ENCODE measurements at regions not wholly inside any gene's neighbourhood (a gene's known extent, or its start where the extent isn't known, plus 50 kb on each side); places are given as distances from the start of the nearest gene placed in this dataset.
"Not testable (repeated sequence)": the region's sequence is repeated elsewhere in the genome, so short reads cannot be mapped to it uniquely, and the experiment has no call there.

DNA sequence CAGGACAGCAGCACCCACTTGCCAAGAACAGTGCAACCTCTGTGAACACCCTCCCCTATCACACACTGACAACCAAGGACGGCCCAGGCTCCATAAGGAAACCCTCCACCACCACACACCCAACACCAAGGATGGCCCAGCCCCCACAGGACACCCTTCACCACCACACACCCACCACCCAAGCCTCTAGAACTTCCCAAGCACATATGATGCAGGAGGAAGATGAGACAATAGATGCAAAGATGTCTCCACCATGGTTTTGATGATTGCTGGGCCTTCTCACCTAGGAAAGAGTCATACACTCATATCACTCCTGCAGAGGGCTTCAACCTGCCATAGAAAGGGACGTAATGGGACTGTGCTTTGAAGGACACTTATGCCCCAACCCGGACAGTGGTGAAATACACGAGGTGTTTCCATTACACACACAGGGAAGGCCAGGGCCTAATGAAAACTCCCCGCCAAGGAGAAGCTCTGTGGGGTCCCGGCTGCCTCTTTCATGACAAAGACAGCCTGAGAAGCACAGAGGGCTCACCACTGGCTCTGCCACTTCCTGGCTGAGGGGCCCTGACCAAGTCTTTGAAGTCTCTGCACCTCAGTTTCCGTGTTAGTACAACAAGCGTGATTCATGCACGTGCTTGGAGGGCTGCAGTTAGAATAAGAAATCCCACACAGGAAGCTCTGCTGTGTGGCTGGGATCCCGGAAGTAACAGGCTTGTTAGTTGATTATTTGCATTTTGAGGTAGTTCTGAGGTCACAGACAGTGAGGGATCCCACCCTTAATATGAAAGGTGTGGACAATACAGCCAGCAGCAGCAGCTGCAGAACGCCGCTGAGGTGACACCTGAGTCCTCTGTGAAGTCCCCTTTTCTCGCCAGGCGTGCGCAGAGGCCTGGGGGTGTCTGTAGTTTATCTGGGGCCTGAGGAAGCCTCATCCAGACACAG is 61.9 kb upstream of the ATP12A start:
- DNase-seq: peak; percentile 79

DNA sequence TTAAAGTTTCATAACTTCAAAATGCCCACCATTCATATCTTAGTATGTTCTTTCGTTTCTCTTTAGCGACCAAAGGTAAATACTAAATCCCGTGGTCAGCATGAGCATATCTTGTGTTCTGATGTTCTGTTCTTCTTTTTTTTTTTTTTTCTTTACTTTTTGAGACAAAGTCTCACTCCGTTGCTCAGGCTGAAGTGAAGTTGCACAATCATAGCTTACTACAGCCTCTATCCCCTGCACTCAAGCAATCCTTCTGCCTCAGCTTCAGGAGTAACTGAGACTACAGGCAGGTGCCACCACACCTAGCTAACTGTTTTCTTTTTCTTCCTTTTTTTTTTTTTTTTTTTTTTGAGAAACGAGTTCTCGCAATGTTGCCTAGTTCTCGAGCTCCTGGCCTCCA is 60.9 kb upstream of the ATP12A start:
- no peak for DNase-seq

DNA sequence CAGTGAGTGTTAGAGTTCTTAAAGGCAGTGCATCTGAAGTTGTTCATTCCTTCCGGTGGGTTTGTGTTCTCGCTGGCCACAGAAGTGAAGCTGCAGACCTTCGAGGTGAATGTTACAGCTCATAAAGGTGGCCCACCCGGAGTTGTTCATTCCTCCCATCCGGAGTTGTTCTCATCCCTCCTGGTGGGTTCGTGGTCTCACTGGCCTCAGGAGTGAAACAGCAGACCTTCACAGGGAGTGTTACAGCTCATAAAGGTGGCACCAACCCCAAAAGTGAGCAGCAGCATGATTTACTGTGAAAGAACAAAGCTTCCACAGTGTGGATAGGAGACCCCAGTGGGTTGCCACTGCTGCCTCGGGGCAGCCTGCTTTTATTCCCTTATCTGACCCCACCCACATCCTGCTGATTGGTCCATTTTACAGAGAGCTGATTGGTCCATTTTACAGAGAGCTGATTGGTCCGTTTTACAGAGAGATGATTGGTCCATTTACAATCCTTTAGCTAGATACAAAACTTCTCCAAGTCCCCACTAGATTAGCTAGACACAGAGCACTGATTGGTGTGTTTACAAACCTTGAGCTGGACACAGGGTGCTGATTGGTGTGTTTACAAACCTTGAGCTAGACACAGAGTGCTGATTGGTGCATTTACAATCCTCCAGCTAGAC is 57.6 kb upstream of the ATP12A start:
- DNase-seq: not testable (repeated sequence)

DNA sequence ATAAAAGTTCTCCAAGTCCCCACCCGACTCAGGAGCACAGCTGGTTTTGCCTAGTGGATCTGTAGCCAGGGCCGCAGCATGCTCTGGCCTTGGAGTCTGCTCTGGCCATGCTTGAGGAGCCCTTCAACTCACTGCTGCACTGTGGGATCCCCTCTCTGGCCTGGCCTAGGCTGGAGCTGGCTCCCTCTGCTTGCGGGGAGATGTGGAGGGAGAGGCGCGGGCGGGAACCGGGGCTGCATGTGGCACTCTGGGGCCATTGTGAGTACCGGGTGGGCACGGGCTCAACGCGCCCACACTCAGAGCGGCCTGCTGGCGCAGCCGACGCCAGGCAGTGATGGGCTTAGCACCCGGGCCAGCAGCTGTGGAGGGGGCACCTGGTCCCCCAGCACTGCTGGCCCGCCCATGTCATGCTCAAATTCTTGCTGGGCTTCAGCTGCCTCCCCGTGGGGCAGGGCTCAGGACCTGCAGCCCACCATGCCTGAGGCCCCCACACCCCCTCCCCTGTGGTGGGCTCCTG is 57.0 kb upstream of the ATP12A start:
- no peak for DNase-seq

DNA sequence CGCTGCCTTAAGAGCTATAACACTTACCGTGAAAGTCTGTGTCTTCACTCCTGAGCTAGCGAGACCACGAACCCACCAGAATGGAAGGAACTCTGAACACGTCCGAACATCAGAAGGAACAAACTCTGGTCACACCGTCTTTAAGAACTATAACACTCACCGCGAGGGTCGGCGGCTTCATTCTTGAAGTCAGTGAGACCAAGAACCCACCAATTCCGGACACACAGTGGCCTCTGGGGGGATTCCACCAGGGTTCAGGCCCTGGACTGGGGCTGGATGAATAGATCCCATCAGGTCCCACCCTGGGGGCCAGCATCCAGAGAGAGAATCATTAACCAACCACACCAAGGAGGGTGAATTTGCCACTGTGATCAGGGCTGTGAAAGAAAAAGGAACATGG is 55.8 kb upstream of the ATP12A start:
- DNase-seq: no peak

DNA sequence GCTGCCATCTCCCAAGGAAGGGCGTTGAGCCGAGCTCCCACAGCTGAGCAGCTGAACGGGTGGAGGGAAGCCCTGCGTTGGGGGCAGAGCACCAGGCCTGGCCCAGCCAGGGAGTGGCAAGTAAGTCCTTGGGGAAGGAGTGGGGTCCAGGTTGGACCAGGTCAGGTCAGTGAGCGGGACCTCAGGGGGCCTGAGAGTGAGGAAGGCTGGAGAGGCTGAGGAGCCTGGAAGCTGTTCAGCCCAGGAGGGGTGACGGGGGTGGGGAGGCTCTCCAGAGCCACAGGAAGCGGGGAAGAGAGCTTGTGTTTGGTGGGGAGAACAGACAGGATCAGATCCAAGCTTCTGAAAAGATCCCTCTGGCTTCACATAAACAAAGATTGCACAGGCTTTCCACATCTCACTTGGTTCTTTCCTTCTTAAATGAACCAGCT is 55.4 kb upstream of the ATP12A start:
- DNase-seq: no peak

DNA sequence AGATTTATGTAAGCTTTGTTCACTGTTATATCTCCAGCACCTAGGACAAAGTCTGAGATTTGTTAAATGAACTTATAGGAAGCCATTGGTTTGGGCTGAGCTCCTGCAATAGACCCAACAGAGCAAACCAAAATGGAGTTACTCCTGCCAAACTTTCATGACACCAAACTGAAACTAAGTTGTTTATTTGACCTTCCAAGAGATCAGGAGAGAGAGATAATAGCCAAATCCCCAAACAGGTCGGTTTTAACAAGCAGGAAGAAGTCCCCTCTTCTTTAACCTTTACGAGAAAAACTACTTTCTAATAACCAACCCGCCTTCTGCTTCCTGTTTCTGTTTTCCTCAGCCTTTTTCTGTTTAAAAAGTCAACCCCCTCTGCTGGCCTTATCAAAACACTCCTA is 54.9 kb upstream of the ATP12A start:
- DNase-seq: no peak

DNA sequence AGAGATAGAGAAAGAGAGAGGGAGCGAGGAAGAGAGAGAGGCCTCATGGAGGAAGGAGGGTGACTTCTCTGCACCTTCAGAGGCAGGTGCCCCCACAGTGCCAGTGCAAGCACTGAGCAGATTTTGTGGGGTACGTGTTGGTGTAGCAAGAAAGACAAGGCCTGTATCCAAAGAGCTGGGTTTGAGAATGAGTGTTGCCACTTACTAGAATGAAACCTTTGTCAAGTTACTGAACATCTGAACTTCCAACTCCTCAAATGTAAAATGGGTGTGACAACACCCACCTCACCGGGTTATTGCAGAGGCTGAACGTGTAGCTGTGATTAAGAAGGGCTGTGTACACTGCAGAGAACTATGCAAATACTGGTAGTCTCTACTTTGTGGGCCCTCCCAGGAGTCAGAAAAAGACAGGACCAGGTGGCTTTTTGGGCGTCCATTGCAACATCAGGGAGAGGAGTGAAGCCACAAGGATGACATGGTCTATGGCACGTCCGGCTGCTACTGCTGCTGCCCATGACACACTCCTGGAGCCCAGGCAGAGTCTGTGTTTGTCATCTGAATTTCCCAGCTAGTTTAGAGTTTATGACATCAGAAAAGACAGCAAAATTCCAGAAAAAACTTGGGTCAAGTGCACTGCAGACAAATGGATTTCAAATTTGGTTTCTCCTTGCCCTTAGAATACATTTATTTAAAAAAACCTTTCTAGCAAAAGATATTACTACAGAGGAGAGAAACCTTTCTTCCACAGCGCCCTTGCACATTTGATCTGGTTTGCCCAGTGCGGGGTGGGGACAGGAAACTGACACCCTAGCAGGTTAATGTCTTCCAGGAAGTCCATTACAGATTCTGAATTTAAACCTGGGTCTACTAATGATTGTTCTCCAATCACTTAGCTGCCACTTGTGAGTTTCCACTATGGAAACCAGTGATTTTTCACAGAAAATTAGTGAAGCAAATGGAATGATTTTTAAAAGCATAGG is 54.0 kb upstream of the ATP12A start:
- no peak for DNase-seq

DNA sequence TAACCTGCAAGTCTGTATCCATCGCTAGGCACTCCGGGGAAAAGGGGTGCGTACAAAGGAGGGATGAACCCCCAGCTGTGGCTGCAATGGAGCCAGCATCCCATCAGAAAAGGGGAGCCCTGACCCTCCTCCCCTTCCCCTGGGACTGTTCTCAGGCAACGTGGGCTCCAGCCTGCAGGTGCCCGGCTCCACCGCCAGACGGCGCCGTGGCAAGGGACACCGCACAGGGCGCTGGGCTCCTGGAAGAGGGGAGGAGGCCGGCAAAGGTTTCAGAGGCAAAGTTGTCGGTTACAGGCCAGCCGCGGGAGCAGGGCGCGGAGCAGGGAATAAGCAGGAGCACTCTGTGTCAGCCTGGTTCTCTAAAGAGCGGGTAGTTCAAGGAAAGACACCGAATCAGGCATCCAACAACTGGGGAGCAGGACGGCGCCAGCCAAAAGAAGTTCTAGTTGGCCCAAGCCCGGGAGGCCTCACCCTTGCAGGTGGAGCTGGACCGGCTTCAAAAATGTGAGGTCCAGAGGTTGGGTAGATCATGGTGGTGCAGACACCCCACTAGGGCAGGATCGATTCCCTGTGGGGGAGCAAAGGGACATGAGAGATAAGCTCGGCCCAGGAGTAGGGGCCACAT is 53.0 kb upstream of the ATP12A start:
- no peak for DNase-seq

DNA sequence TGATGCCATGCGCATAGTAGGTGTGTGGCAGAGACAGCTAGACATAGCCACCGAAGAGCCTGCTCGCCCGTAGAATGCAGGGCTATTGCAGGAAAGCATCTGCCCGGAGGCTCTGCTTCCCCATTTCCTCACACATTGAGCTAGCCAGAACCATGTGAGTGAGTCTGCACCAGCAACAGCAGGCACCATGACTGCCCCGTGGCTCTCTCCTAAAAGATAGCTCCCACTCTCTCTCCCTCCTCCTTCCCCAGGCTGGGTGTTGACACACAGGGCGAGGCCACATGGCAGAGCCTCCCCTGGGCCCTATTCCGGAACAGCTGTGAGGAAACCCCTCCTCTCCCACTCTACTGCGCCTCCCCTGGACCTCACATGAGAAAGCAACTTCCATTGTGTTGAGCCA is 52.3 kb upstream of the ATP12A start:
- no peak for DNase-seq

DNA sequence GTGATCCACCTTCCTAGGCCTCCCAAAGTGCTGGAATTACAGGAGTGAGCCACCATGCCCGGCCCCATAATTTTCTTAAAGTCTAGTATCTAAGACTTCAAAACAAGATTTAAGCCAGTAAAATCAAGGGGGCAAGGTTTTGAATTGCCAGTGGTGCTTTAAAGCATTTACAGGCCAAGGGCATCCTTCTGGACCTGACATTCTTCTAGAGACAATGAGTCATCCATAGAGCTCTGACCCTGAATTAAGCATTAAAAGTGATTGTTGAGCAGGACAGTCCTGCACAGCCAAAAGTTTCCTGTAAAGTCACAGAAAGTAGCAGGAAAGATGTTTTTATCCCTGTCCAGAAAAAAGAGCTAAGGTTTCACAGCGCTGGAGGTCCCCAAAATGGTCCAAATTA is 50.9 kb upstream of the ATP12A start:
- peak; percentile 2 for DNase-seq

DNA sequence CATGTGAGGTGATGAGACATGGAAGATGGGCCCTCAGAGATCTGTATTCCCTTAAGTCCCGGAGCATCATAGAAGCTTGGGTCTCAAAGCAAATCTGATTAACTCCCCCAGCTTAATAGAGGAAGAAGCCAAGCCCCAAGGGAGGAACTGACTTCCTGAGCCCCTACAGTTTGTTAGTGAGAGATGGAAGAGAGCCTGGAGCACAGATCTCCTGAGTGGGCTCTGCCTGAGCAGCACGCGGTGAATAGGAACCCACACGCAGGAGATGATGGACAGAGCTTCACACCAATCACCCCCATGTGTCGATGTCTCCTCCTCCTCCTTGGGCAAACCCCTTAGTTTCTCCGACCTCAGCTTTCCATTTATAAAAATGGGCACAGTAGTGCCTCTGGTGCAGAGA is 50.1 kb upstream of the ATP12A start:
- no peak for DNase-seq

Measured in stimulated activated CD8-positive, alpha-beta memory T cell treated with anti-CD3 and anti-CD28 coated beads, Interleukin-4, amount 100 ng/mL, for 48 hours (primary cell).